ENCODE measurements at regions not wholly inside any gene's neighbourhood (a gene's known extent, or its start where the extent isn't known, plus 50 kb on each side); places are given as distances from the start of the nearest gene placed in this dataset.
"Not testable (repeated sequence)": the region's sequence is repeated elsewhere in the genome, so short reads cannot be mapped to it uniquely, and the experiment has no call there.

DNA sequence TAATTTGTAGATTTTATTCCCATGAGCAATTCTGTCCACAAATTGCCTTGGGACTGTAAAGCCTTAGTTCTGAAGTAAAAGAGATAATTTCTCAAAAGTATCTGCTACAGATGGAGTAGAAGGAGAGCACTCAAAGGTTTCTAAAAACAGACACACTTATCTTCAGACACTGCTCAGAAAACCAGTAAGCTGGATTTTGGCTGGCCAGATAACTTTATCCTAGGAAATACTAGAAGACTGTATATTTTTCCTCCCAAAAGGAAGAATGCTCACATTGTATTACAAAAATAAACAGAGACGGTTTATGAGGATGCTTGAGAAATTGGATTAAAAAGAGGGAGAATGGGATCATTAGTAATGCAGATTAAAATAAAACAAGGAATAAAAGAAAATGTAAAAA is 178.0 kb upstream of the IGFBP3 start:
- no peak for DNase-seq

DNA sequence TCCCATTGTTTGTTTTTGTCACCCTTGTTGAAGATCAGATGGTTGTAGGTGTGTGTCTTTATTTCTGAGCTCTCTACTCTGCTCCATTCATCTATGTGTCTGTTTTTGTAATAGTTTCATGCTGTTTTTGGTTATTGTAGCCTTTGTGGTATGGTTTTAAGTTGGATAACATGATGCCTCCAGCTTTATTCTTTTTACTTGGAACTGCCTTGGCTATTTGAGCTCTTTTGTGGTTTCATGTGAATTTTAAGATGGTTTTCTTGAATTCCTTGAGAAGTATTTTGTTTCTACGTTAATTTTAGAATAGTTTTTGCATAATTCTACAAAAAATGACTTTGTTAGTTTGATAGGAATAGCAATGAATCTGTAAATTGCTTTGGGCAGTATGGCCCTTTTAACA is 170.0 kb upstream of the IGFBP3 start:
- DNase-seq, result no peak

DNA sequence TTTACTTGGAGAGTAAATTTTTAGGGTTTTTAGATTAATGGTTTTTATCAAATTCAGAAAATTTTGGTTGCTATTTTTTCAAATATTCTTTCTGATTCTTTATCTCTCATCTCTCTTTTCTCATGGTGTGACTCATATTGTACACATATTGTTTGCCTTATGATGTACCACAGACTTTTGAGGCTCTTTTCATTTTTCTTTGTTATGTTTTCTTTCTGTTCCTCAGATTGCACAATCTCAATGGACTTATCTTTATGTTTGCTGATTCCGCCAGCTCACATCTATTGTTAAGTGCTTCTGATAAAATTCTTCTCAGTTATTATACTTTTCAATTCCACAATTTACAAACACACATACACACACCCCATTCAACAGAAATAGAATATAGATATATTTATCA is 168.2 kb upstream of the IGFBP3 start:
- no peak for DNase-seq

DNA sequence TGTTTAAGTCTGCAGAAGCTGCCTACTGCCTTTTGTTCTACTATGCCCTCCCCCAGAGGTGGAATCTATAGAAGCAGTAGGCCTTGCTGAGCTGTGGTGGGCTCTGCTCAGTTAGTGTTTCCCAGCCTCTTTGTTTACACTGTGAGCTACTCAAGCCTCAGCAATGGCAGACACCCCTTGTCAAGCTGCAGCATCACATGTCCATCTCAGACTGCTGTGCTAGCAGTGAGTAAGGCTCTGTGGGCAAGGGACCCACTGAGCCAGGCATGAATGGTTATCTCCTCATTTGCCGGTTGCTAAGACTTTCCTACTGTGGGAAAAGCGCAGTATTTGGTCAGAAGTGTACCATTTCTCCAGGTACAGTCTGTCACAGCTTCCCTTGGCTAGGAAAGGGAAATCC is 167.4 kb upstream of the IGFBP3 start:
- not testable (repeated sequence) for DNase-seq

DNA sequence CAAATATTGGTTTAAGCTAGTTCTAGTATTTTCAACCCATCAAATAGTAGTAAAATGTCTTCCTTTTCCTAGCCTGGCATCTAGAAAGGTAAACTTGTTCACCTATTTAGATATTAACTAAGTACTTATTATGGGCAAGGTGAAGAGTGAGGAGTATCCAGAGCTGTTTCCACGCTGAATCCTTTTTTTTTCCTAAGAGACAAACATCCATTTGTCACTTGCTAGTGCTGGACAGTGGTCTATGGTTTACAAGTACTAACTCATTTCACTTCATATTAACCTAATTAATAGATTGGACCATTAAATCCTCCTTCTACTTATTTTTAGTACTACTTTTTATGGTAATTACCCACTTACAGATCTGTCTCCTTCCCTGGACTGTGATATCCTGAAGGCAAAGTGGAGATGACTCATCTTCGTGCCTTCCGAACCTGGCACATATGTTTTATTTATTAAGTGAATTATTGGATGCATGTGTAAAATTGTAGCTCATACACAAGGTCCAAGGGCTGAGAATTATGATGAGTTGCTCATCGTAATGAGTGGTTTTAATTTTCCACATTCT is 159.6 kb upstream of the IGFBP3 start:
- no peak for DNase-seq

DNA sequence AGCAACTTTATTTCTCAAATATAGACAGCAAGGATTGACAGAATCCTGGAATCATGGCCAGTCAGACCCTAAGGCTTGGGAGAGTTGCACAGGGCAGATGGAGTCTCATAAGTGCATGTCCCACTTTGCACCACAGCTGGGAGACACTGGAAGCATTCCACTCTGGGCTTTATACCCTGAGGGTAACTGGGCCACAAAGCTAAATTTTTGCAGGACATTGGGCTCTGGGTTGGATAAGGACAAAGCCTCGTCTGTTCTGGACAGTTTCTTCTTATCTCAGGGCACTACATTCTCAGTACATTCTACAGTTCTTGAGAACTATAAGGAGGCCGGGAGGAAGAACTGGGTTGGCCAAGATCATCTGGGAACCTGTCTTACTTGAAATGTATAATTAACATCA is 158.3 kb upstream of the IGFBP3 start:
- DNase-seq, result no peak

DNA sequence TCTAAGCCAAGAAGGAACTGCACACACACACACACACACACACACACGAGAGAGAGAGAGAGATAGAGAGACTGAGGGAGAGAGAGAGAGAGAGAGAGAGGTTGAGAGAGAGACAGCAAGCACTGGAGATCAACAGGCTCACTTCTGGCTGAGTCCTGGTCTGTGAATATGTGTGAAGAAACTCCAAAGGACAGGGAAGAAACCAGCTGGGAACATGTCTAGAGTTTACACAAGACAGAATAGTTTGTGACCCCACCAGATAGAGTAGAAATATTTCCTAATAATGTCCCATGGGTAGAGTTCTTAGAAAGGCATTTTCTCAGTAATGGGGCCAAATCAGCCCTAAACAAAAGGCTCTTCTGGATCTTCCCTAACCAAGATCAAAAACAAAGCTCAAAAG is 155.5 kb upstream of the IGFBP3 start:
- no peak for DNase-seq

DNA sequence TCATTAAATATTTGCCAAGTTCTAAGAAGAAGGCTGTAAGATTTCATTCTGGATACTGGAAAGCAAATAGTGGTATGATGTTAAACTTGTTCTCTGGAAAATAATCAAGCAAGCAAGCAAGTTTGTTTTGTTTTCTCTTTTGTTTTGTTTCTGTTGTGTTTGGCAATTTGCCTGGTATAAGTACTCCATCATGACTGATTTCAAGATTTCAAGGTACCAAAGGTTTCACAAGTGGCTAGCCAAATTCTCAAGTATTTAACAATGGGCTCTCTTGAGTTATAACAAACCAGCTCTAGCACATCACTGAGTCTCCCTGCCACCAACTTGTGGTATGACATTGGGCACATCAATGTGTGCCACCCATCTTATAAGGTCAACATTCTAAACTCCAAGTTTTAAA is 151.7 kb upstream of the IGFBP3 start:
- no peak for DNase-seq

DNA sequence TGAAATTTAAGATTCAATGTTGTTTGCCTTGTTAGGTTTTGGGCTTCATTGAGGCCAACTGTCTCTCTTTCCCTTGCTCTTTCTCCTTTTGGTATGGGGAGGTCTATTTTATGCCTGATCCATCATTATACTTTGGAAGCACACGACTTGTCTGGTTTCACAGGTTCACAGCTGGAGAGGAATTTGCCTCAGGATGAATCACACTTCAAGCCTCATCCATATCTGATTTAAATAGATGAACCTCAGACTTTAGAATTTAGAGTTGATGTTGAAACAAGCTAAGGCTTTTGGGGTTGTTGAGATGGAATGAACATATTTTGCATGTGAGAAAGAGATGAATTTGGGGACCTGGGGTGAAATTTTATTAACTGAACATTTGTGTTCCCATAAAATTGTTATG is 150.5 kb upstream of the IGFBP3 start:
- DNase-seq, result no peak

DNA sequence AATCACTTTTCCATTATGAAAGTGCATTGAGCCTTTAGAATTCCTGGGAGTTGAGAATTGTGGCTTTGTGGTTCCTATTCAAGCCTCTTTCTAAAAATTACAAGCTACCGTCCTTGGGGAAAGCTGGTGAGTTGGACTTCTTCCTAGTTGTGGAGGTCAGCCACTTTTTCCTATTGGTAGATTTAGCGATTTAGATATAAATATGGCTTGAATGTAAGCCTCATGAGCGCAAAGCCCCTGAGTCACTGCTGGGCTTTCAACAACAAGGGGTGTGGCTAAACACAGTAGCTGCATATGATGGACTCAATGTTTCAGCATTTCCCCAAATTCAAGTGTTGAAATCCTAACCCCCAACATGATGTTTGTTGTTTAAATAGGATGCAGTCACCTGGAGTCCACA is 150.0 kb upstream of the IGFBP3 start:
- DNase-seq, result no peak

DNA sequence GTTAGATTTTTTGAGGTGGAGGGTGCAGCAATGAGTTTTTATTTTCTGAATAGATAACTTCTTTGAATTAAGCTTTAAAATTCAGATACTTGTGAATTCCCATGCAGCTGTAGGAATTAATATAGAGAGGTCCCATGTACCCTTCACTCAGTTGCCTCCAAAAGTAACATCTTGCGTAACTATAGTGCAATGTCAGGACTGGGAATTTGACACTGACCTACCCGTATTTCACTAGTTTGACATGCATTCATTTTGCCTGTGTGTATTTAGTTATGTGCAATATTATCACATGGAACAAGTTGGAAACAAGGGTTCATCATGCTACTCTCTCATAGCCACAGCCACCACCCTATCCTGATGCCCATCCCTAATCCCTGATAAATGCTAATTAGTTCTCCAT is 147.1 kb upstream of the IGFBP3 start:
- no peak for DNase-seq

DNA sequence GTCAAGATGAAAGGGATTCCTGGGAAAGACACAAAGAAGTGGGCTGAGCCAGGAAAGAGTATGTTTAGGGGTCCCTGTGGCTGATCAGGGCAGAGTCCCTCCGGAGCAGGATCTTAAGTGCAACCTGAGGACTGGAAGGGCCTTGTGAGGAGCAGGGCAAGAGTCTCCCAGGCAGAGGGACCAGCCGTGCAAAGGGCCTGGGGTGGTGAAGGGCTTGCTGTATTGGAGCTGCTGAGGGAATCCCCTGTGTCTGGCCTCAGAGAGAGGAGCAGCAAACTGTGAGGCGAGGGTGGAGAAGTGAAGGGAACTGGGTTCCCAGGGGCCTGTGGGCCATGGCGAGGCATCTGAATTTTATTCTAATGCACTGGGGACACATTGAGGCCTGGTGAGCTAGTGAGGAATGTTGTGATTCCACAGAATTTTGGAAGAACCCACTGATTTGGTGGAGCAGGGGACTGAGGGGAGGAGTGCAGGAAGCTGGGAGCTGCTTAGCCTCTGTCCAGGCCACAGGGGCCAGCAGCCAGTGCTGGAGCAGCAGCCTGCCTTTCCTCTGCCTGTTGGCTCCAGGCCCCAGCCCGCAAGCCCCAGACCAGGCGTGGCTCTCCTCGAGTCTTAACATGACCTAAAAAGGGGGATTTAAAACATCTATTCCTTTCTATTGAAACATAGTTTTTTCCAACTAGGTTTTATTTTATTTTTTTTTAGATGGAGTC is 138.4 kb upstream of the IGFBP3 start:
- no peak for DNase-seq

DNA sequence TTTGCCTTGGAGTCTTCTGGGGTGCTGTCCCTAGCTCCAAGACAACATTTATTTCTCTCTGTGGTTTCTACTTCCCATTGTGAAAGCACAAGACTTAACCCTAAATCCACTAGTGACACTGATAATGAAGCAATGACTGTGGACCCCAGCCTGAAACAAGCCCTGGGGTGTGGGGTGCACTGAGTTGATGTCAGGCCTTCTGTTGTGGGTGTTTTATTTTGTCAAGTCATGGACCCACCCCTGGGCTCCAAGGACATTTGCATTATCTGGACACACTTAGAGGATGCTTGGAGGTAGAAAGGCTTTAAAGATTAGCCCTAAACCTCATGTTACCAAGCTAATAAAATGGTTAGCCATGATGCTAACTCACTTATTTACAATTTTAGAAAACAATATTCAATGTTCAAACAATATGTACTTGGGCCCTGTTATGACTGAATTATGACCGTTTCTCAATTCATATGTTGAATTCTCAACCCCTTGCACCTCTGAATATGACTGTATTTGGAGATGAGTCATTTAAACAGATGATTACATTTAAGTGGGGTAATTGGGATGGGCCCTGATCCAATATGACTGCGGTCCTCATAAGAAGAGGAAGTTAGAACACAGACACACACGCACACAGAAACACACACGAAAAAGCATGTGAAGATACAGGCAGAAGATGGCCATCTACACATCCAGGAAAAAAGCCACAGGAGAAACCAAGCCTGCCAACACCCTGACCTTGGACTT is 137.2 kb upstream of the IGFBP3 start:
- DNase-seq, result no peak

DNA sequence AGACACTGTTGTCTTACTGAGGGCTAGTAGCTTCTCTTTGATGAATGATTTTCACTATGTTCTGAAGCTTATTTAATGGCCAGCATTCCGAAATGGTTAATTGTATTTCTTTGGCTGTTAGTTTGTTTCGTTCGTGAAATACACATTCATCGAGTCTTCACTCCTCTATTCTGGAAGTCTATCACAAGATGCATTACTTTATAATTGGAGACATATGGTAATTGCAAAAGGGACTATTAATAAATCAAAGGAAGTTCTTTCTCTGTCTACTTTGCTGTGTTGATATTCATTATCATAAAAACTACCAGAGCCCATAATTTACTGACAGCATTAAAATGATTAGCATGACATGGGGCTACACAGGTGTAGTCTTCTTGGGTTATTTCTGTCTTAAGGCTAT is 133.8 kb upstream of the IGFBP3 start:
- no peak for DNase-seq

DNA sequence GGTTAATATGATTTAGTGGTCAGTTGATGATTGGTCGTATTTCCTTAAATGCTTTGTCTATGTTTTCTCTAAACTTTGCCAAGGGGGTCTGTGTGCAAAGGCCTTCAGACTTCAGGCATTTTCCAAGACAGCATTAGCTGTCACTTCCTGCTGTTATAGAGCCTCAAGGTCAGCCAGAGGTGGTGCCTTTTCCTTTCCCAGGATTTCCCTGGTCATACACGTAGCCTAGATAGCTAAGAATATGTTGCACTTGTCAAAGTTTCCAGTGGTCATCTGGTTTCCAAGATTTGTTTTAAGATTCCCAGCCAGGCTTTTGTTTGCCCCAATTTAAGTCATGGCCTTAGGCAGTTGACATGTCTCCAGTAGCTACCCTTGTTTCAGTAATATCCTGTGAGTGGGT is 133.2 kb upstream of the IGFBP3 start:
- DNase-seq, result no peak

DNA sequence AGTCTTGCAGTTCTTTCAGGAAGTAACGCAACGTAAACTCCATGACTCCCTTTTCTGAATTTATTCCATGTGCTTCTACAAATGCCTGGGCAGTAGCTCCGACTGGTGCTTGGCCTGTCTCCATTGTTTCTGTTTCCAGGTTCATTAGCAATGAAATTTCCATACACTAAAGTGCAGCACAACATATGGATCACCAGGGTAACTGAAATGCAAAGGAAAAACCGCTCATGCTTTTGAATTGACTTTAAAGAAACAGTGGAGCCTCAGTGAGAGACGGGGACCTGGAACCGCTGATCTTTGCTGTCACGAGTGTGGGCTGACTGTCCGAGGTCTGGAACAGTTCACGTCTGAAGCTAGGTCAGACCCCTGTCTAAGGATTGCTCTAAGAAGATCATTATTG is 126.5 kb upstream of the IGFBP3 start:
- DNase-seq, result no peak

DNA sequence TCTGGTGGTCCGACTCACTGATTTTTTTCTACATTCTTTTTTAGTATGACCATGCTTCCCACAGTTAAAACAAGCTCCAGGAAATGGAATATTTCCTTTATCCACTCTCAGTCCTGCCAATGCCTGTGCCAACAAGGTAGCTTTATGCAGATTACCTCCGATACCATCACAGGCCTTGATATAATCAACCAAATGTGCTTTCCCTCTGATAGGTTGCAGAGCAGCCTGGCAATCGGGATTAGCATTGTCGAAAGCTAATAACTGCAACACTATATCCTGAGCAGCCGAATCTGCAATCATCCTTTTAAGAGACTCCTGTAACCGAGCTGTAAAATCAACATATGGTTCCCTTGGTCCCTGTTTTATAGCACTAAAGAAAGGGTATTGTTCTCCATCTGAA is 122.3 kb upstream of the IGFBP3 start:
- DNase-seq, result not testable (repeated sequence)

DNA sequence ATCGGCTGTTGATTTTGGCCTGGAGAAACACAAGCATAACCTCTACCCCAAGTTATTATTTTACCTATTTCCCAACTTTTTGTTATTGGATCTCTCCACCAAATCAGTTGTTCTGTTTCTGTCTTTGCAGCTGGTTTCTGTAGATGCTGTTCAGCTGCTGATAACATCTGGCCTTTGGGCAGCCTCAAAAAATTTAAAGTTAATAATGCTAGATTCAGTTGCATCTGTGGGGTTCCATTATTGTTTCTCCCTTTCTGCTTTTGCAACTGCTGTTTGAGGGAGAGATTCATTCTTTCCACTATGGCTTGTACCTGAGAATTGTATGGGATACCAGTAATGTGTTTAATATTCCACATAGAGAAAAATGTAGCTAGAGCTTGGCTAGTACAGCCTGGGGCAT is 118.7 kb upstream of the IGFBP3 start:
- not testable (repeated sequence) for DNase-seq

DNA sequence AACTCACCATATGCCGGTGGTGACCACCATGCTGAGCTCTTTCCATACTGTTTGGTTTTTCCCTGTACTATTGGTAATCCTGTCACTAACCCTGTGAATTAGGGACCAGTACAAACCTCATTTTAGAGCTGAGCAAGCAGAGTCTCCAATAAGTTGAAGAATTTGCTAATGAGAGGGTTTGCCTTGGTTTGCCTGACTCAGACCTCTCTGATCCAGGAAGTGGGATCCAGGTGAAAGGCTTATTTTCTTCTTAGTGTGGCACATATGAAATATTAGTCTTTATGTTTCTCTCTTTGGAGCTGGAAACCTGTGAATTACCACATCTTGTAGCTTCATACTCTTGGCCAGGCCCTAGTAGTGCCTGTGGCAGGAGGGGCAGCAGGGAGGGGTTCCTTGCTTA is 114.1 kb upstream of the IGFBP3 start:
- DNase-seq, result no peak

DNA sequence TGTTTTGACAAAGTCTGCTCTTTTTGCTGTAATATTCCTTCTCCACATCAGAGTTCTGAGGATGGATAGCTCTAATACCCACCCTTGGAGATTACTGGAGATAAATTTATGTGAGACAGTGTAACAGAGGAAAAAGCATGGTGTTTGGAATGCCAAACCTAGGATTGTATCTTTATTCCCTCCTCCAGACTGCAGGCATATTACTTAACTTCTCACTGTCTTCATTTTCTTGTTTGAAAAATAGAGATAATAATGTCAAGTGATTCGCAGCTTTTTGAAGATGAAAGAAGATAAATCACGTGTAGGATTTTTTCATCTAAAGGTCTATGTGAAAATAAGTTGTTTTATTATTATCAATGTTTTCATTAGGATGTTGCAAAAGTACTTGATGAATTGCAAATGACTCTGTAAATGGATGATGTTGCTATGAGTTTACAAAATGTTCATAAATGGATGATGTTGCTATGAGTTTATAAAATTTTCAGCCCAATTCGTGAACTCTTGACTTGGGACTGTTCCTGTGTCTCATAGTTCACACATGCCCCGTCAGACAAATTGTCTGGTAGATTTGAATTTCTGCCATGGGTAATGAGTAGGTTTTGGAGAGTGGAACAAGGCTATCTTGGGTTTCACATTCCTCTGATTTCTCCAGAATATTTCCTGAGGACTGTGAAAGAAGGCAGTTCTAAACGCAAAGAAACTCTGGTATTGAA is 113.1 kb upstream of the IGFBP3 start:
- no peak for DNase-seq

DNA sequence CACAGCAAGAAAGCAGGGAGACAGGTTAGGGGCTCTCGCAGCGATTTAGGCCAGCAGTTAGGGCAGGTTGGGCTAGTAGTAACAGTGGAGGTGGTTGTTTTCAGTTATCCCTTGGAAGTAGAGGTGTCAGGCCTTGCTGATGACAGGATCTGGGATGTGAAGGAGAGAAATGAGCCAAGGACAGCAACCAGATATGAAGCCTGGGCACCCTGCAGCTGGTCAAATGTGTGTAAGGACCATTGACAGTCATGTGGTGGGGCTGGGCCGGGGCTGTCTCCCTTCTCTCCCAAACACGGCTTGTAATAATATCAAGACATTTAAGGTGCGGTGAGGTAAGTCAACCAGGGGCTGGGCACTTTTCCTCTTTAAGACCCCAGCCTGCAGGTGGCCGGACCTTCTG is 112.5 kb upstream of the IGFBP3 start:
- no peak for DNase-seq

DNA sequence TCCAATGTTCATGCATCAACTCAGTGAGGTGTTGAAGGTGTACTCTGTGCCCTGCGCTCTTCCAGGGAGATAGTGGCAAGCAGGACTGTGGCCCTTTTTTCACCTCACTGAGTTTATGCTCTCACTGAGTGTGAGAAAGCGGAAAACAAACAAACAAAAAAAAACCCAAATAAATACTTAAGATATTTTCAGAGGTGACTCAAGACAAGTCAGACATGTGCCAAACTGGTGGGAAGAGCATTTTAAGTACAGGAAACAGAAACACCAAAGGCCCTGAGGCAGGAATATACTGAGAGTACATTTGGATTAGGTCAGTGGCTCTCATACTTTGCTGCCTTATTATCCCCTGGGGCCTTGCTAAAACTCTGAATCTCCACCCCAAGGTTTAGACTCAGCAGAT is 111.9 kb upstream of the IGFBP3 start:
- DNase-seq, result no peak

DNA sequence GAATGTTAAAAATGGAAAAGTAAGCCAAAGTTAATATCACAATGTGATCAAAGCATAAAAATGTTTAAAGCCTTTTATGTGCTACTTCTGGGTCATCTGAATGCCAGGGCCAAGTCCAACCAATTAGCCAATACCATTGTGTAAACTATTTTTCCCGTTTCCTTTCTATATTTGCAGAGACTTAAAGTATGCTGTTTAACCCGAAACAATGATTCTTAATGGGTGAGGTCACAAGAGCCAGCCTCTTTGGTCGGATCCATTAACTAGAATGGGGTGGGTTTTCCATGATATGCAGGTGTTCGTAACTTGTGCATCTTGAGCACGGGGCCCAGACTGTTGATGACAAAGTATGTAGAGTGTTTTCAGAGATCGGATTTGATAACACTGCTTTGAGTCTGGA is 111.3 kb upstream of the IGFBP3 start:
- DNase-seq, result no peak
